ENCODE measurements at regions not wholly inside any gene's neighbourhood (a gene's known extent, or its start where the extent isn't known, plus 50 kb on each side); places are given as distances from the start of the nearest gene placed in this dataset.

GRCh38 chr18:64379662-64380061 lies 230.8 kb upstream of the LINC00305 start:
- TF ChIP-seq CTCF (IDR thresholded peaks at IDR 0.05) (no peak), POLR2A (IDR thresholded peaks at IDR 0.05) (no peak)
